ENCODE measurements at regions not wholly inside any gene's neighbourhood (a gene's known extent, or its start where the extent isn't known, plus 50 kb on each side); places are given as distances from the start of the nearest gene placed in this dataset.

DNA sequence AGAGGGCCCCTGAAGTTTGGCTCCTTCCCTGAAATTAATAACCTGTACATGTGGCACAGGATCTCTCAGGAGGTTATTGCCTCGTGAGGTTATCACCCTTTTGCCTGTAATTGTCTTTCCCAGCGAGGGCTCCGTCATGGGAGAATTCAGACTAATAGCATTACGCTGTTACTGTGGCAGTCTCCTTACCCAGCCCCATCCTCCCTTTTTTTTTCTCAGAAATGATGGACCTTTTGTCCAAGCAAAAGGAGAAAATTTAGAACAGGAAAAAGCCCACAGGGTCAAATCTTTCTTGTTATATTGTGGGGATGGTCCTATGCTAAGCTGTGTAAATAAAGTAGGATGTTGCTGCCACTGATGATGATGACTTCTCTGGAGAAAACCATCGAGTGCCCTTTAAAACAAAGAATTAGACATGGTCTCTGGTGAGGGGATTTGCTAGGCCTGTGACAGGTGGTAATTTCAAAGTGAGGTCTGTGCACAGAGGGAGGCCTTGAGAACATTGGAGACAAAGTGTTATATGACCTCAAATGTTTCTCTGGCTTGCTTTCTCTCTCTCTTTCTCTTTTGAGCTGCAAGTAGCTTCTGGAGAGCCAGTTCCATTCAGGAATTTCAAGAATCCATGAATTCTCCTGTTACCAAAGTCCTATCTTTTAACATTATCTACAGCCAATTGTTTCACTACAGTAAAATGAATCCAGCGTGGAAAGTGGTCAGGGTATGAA is 357.2 kb downstream of the BMP4 start:
- DNase-seq (ENCODE audit: low spot score in 2 of 2) (no peak), ATAC-seq (no peak)
- H3K36me3 Mint-ChIP-seq = no peaks in the 10 kb centered on the region
- no peak overlapping the region for H3K27ac Mint-ChIP-seq
- H3K9me3 Mint-ChIP-seq = no peaks in the 10 kb centered on the region

DNA sequence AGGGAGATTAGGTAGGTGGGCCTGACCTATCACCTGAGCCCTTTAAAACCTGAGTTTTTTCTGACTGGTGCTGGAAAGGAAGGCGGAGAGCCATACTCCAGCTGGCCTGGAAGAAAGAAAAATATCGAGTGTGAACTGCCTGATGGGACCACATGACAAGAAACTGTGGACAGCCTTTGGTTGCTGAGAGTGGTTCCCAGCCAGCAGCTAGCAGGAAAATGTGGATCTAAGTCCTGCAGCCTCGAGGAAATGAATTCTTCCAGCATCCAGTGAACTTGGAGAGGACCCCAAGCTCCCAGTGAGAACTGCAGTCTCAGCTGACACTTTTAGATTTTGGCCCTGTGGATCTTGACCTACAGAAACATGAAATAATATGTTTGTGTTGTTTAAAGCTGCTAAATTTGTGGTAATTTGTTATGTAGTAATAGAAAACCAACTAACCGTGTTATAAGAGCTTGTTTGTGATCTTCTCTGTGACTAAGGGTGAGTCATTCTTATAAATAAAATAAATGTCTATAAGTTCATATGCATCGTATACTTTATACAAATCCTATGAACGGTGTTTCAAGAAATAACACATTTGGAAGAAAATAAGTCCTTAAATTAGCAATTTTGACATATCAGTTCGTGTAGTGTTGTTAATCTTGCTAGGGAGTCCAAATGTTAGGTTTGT is 359.6 kb downstream of the BMP4 start:
- Mint-ChIP-seq H3K27ac (no peak overlapping the region), H3K9me3 (peaks cover 0 to 4% of the 10 kb centered on the region in 2 donors), H3K36me3 (no peaks in the 10 kb centered on the region)
- ATAC-seq (no peak), DNase-seq (ENCODE audit: low spot score in 2 of 2) (no peak)

DNA sequence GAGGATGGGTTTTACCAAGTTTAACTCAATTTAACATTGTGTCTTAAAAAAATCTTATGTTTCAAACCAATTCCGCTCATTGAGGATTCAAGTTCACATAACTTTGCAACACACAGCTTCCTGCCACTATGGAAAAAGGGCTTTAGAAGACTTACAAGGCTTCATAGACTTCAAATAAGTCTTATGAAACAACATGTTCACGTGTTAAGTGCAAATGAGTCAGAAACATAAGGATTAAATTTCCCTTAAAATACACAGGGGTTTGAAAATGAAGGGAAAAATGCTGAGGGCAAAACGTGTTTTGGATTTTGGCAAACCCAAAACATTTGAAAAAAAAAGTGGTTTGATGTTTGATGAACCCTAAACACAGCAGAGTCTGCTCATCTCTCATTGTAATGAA is 364.8 kb downstream of the BMP4 start:
- ATAC-seq = no peak

DNA sequence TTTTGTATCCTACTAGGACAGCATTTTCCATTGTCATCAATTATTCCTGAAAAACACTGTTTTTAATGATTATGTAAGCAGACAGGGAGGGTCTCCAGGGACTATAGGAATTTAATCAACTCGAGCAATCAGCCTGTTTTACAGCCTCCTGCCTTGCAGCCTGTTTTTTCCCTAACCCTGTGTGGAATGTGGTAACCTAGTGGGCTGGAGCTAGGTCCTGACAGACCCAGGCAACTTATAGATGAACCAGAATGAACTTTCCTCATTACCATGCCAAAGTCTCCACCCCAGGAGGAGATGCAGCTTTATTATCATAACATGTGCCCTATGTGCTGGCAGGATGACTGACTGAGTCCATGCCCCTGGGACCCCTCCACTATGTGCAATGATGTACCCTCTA is 375.1 kb downstream of the BMP4 start:
- H3K27ac Mint-ChIP-seq = no peak overlapping the region
- H3K9me3 Mint-ChIP-seq = peaks cover 7 to 8% of the 10 kb centered on the region in 2 donors
- H3K36me3 Mint-ChIP-seq = no peaks in the 10 kb centered on the region
- DNase-seq (ENCODE audit: low spot score in 2 of 2) (no peak), ATAC-seq (no peak)

More for the DNA sequence above, 364.8 kb downstream of the BMP4 start:
- Mint-ChIP-seq H3K9me3 (peaks cover 9 to 15% of the 10 kb centered on the region in 2 donors), H3K36me3 (no peaks in the 10 kb centered on the region), H3K27ac (no peak overlapping the region)
- no peak for DNase-seq (ENCODE audit: low spot score in 2 of 2)

DNA sequence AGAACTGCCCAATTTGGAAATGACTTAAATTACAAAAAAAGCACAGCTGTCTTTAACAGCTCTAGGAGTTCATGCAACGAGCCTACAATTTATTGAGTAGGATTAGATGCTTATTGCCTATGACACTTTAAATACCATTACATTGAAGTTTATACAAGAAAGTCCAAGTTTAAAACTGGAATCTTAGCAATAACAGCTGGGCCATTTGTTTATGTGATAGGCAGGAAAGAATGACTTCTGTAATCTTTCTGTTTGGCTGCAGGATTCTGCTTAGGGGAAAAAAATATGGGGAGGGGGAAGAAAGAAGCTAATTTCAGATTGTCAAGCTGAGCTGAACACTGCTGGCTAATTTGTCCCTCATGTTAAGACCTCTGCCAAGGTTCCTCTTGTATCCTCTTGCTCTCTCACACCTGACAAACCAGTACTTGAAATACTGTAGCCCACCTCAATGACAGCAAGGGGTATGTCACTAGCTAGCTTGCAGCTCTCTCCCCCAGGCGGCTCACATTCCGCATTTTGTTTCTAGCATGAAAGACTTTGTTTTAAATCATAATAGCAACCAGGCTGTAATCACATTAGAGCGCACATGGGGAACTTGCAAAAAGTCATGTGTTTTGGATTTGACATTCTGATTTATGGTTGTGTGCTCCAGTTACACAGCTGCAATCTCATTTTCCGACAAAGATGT is 384.8 kb downstream of the BMP4 start:
- H3K9me3 Mint-ChIP-seq = peaks cover 3 to 5% of the 10 kb centered on the region in 2 donors
- no peaks in the 10 kb centered on the region for H3K36me3 Mint-ChIP-seq
- DNase-seq (ENCODE audit: low spot score in 2 of 2) = no peak
- H3K27ac Mint-ChIP-seq = no peak overlapping the region
- ATAC-seq = no peak

DNA sequence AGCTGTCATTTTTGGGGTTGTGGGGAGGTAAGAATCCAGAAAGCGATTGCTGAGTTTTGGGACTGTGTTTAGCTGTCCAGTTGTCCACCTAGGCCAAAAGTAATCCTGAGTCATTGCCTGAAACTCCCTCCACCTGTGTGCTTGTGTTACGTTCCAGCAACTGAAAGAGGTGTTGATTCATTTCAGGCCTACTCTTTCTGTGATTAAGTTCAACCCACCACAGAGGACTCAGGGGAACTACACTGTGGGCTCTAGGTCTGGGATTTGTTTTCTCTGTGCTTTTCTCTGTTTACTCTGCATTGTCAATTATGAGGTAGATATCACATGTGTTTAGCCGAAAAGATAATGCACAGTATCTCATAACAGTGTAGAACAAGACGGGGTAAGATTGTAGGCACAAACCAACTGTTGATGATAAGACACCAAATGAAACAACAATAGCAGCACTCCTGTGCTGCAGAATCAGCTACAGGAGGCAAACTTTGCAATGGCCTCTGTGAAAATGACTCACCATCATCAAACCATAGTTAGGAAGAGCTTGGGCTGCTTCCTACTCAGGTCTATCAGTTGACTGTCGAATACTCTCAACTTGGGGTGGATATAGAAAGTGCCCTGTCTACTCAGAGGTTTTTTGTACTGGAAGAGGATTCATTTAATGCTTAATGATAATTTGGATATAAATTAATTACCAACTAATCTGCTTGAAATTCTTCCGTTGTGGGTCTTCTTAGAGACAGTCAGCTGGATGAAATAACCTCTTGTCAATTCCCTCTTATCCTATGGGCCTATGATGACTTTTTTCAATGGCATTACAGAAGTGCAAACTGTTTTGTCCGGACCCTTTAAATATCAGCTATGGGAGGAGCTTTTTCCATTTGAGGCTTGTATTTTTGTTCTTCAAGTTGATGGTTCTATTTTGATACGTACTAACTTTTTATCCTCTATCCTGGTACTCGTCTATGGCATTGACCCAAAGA is 385.9 kb downstream of the BMP4 start:
- H3K36me3 Mint-ChIP-seq = no peaks in the 10 kb centered on the region
- DNase-seq (ENCODE audit: low spot score in 2 of 2) = no peak

DNA sequence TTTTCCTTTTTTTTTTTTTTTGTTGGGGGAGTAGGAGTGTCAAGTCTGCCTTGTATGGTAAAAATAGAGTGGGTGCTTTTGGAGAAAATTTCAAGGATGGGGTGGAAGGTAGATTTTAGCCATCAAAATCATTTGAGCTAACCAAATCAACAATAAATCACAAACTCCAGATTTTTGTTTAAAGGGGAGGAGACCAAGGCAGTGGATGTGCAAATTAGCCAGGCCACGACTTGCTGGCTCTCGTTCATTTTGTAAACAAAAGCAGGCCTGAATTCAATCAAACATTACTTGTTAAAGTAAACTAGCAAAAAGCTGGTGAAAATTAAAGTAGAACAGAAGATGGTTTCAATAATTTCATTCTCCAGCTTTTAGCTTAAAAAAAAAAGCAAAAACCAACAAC is 387.2 kb downstream of the BMP4 start:
- ATAC-seq (no peak), DNase-seq (ENCODE audit: low spot score in 2 of 2) (no peak)
- no peaks in the 10 kb centered on the region for H3K36me3 Mint-ChIP-seq
- H3K9me3 Mint-ChIP-seq = peaks cover 5 to 10% of the 10 kb centered on the region in 2 donors
- no peak overlapping the region for H3K27ac Mint-ChIP-seq

More for the DNA sequence above, 385.9 kb downstream of the BMP4 start:
- Mint-ChIP-seq H3K9me3 (peaks cover 4 to 9% of the 10 kb centered on the region in 2 donors), H3K27ac (no peak overlapping the region)
- ATAC-seq = peak in 1 of 2 donors; percentile 20

DNA sequence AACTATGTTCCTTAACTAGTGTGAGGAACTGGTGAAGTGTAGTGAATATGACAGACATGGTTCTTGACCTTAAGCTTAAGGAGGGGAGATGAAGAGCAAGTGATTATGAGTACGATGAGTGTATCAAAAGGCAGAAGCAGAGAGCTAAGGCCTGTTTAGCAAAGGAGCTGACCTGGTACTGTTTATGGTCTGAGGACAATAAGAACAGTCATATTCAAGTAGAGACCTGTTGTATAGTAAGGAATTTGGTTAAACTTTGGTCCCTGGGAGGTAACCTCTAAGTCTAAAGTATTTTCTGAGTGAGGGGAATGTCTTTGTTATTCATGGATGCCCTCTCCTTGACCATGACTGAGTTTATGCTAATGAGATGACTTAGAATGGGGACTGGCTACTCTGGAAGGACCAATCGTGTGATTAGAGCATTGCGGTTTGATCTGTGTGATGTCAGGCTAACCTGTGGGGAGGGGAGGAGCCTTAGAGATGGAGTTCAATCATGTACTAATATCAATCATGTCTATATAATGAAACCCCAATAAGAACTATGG is 389.3 kb downstream of the BMP4 start:
- H3K9me3 Mint-ChIP-seq = peaks cover 6 to 11% of the 10 kb centered on the region in 2 donors
- H3K27ac Mint-ChIP-seq = no peak overlapping the region
- no peak for ATAC-seq
- DNase-seq (ENCODE audit: low spot score in 2 of 2) = no peak
- H3K36me3 Mint-ChIP-seq = peaks cover 0 to 1% of the 10 kb centered on the region in 2 donors

DNA sequence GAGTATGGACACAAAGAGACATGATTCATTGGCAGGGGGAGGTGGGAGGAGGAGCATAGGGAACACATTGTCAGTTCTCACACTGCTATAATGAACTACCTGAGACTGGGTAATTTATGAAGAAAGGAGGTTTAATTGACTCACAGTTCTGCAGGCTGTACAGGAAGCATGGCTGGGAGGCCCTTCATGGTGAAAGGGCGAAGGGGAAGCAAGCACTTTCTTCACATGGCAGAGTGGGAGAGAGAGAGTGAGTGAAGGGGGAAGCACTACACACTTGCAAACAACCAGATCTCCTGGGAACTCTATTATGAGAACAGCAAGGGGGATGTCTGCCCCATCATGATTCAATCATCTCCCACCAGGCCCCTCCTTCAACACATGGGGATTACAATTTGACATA is 391.8 kb downstream of the BMP4 start:
- Mint-ChIP-seq H3K9me3 (peaks cover 12 to 22% of the 10 kb centered on the region in 2 donors), H3K27ac (no peak overlapping the region), H3K36me3 (peaks cover 5% of the 10 kb centered on the region in 2 donors)
- DNase-seq (ENCODE audit: low spot score in 2 of 2) = no peak
- no peak for ATAC-seq

DNA sequence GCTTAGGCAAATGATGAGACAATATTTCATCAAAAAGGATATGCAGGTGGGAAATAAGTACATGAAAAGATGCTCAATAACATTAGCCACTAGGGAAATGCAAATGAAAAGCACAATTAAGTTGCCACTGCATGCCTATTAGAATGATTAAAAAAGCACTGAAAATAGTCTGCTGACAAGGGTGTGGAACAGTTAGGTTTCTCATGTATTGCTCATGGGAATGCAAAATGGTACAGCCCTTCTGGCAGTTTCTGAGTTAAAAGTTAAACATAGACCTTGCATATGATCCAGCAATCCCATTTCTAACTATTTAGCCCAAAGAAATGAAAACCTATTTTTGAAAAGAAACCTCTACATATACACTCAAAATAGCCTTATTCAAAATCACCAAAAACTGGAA is 393.0 kb downstream of the BMP4 start:
- ATAC-seq (no peak), DNase-seq (ENCODE audit: low spot score in 2 of 2) (no peak)
- no peak overlapping the region for H3K27ac Mint-ChIP-seq
- peaks cover 5% of the 10 kb centered on the region in 2 donors for H3K36me3 Mint-ChIP-seq
- peaks cover 12 to 22% of the 10 kb centered on the region in 2 donors for H3K9me3 Mint-ChIP-seq

DNA sequence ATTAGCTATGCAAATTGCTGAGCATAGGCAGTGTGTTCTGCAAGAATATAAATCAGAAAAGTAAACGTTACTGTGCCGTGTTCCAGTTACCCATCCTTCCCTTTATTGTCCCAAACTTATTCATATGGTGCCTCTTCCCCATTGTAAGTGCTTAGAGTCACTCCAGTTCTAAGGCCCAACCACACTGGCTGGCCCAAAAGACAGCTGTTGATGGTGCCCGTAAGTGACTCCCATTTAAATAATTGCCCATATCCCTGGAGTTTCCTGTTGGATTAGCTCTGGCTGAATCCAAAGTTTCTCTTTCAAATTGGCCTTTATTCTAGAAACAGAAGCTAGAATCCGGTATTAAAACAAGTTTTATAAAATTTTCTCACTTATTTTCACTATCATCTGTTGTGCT is 400.1 kb upstream of the DDHD1 start:
- Mint-ChIP-seq H3K36me3 (no peaks in the 10 kb centered on the region), H3K27ac (no peak overlapping the region), H3K9me3 (no peaks in the 10 kb centered on the region)
- DNase-seq (ENCODE audit: low spot score in 2 of 2) (no peak), ATAC-seq (no peak)

DNA sequence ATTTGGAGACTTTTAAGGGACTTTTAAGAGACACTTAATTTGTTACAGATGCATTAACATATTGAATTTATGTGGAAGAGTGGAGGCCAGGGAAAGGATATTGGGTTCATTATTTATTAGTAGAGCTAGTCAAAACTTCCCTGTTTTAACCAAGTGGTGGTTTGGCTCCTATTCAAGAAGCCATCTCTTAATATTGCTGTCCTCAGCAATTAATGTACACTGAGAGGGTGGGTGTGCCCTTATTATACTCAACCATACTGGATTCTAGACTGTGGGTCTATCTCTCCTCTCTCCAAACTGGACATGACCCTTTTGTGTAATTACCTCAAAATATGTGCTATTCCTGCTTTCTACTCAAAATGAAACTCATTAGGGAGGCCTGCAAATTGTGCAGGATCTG is 398.7 kb upstream of the DDHD1 start:
- Mint-ChIP-seq H3K36me3 (no peaks in the 10 kb centered on the region), H3K27ac (no peak overlapping the region), H3K9me3 (no peaks in the 10 kb centered on the region)
- DNase-seq (ENCODE audit: low spot score in 2 of 2) (no peak), ATAC-seq (no peak)

DNA sequence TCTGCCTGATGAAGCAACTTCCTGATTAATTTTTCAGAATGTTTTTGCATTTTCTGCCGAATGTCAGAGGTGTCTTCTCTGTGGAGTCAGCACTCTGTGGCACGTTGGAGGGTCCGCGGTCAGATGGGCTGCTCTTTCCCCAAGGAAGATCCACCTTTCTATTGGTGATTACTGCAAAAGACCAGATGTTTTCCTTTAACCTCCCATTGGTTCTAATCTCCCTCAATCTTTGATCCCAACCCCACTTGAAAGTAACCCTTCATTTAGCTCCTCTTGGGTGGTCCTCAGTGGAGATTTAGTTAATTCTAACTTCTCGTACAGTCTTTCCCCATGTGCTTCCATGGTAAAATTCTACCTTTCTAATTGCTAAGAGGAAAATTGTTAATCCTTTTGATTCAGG is 397.7 kb upstream of the DDHD1 start:
- ATAC-seq (no peak), DNase-seq (ENCODE audit: low spot score in 2 of 2) (no peak)
- Mint-ChIP-seq H3K27ac (no peak overlapping the region), H3K9me3 (no peaks in the 10 kb centered on the region), H3K36me3 (no peaks in the 10 kb centered on the region)

DNA sequence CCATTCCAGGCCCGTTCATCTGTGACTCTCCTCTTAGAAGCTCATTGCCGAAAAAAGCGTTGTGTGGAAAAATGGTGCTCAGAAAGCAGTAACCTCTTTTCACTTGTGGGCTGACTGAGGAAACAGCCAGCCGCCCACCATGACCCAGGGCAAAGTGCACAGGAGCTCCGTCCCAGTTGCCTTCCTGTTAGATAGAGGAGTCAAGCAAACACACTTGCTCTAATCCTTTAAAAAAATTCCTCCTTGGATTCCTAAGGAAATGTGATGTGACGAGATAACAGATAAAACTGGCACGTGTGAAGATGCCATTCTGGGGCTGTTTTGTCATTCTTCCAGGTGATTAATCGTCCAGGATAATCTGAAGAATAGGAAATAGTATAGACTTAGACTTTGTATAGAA is 396.8 kb upstream of the DDHD1 start:
- DNase-seq (ENCODE audit: low spot score in 2 of 2) (no peak), ATAC-seq (no peak)
- Mint-ChIP-seq H3K9me3 (no peaks in the 10 kb centered on the region), H3K27ac (no peak overlapping the region), H3K36me3 (no peaks in the 10 kb centered on the region)

DNA sequence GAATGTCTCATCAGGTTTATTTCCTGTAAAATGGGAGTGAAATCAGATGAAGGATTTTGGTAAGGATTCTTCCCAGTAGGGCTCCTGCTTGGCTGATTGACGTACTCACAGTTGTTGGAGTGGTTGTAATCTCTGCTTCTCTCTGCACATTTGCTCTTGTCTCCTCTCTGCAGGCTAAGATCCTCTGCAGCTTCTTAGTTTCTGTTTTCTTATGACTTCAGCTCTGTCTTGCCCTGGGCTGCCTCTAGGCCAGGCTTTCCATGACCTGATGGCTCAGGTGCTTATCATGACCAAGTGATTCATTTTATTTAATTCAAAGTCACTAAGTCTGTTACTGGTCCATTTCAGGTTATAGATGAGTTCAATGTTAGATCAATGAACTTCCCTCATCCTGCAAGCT is 394.5 kb upstream of the DDHD1 start:
- Mint-ChIP-seq H3K9me3 (no peaks in the 10 kb centered on the region), H3K36me3 (no peaks in the 10 kb centered on the region), H3K27ac (no peak overlapping the region)
- no peak for DNase-seq (ENCODE audit: low spot score in 2 of 2)
- no peak for ATAC-seq

DNA sequence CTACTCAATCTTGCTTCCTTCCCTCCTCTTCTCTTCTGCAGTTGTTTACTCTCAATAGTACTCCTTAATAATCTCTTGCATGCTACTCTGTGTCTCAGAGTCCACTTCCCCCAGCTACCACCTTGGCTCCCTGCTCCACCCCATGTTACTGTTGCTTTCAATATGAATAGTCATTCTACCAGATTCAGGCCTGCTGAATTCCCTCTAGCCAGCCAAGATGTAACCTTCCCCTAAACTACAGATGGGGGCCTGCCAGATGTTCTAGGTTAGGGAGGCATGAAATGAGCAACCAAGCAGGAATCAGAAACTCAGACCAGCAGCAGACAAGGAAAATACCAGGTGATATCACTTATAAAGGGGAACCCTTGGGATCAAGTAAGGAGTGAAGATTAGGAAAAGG is 392.1 kb upstream of the DDHD1 start:
- Mint-ChIP-seq H3K27ac (no peak overlapping the region), H3K36me3 (no peaks in the 10 kb centered on the region), H3K9me3 (no peaks in the 10 kb centered on the region)
- ATAC-seq (no peak), DNase-seq (ENCODE audit: low spot score in 2 of 2) (no peak)
